NCI-H2081 treated with DMSO at 0.1 percent for 48 hours (cell line): ENCODE measurements at regions not wholly inside any gene's neighbourhood (a gene's known extent, or its start where the extent isn't known, plus 50 kb on each side); places are given as distances from the start of the nearest gene placed in this dataset.
"Not testable (repeated sequence)": the region's sequence is repeated elsewhere in the genome, so short reads cannot be mapped to it uniquely, and the experiment has no call there.

Experiments
- DNase-seq: peaks from one replicate; lab custom pipeline; 2025; lab: John Stamatoyannopoulos, UW

DNA sequence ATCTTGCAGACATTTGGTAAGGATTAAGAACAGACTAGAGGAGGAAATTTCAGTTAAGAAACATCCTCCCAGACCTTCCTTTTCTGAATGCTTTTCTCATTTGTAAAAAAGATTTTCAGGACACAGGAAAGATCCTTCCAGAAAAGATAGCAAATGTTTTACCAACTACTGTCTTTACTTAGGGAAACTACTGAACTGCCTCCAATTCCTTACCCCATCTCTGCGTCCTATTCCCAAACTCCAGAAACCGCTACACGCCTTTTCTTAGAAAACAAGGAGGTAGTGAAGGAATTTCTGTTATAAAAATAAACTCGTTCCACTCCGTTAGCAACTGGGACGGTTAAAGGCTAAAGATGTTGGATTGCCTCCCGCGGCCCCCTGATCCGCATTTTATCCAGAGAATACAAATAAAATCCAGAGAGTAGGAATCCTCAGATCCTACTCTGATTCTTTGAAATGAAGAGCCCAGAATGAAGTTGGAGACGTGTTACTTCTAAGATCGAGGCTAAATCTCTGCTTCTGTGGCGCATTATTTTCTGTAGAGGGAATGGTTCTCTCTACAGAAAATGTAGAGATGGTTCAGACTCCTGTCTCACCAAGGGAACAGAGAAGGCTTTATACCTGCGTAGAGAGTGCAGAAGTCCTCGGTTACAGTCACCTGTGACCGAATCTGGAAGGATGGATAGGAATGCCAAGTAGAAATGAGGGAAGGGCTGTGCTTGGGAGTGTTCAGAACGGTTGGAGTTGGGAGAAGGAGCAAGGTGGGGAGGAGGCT is 133.0 kb downstream of the GPX5 start:
- DNase-seq, result no peak

DNA sequence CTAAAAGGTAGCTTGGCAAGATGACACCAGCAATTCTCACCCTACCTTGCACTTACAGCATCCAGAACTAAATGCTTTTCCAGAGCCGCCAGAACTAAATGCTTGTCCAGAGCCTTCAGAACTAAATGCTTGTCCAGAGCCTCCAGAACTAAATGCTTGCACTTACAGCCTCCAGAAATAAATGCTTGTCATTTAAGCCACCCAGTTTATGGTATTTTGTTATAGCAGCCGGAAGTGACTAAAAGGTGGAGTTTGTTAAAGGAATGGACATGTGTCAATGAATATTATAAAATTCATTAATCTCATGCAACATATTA is 133.5 kb downstream of the GPX5 start:
- DNase-seq, result no peak

DNA sequence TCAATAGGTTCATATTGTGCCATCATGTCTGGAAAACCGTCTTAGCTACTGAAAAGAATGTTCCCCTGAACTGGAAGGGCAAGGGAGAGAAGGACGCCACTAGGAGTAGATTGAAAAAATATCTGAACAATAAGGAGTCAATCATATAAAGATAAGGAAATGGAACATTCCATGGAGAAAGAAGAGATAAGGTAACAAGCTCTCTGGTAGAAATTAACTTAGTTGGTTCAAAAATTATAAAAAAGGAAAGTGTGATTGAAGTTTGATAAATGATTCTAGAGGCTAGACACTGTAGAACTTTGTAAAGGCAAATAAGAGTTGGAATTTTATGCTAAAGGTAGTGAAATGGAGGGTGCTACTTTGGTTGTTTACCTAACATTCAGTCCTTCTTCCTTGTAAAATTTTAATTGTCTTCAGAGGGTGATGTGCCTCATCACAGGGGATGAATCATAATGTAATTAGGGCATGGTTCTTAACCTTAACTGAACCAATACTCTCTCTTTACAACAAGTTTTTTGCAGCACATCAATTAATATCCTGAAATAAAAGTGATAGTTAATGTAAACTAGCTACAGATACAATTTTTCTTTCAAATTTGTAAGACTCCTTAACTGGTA is 135.5 kb downstream of the GPX5 start:
- DNase-seq, result no peak

DNA sequence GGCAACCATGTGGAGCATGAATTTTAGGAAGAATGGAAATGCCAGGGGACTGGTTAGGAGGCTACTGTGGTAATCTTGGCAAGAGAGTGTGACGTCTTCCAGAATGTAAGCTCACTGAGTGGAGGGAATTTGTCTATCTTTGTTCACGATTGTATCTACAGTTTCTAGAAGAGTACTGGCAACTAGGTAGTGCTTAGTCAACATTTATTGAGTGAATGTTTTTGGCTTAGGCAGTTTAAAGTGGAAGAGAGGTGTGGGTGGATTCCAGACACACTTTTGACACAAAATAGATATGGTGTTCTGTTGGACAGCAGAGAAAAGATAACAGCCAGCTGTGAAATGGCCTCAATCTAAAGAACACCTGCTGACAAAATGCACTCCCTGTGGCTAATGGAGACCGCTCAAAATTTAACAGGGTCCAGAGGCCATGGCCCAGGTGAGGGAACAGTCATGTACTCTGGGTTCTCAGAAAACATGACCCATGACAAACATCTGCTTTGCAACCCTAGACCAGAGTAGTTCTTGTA is 139.3 kb downstream of the GPX5 start:
- no peak for DNase-seq

DNA sequence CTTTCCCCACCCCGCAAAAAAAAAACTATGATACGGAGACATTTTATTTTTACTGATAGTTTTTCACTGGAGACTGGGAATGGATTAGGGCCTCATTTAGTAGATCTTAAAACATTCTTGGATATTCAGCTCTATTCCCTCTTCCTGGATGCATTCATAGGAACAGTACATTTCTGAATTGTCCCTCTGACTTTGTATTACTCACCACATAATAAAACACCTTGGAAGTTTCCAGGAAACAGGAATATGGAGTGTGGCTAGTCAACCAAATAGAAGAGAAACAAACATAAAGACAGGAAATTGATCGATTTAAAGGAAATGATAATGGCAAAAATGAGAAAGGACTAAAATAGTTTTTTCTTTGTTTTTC is 147.7 kb downstream of the GPX5 start:
- no peak for DNase-seq

DNA sequence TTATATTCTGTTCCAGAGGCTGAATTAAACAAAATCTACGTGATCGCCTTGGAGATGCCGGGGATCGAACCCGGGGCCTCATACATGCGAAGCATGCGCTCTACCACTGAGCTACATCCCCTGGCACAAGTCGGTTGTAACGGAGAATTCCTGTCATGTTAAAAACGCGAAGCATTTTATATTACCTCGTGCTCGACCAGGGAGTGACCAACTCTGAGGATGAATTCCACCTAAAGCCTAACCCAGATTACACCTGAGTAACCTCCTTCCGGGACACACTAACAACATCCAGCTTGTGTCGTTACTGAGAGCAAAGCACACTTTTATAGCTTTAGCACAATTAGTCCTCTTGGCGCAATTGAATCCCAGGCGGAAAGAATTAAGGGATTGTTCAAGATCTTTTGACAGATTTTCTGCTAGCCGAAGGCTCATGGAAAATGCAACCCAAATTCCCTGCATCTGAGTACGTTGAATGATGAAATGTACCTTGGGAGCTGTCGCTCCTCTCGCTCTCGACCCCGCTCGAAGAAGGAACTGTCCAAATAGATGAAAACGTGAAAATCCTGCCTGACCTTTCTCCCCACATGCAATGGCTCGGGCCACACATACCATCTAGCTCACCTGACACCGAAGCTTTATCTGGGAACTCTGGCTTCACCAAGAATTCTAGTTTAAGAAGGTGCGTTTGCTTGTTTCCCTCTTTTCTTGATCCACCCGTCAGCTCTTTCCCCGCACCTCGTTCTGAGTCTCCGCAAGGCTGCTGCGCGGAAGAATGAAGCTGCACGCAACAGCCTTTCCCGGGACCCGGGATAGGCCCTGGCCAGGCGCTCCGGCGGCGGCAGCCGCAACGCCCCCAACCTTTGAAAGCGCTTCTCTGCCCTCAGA is 148.3 kb downstream of the GPX5 start:
- peak; percentile 51 for DNase-seq

DNA sequence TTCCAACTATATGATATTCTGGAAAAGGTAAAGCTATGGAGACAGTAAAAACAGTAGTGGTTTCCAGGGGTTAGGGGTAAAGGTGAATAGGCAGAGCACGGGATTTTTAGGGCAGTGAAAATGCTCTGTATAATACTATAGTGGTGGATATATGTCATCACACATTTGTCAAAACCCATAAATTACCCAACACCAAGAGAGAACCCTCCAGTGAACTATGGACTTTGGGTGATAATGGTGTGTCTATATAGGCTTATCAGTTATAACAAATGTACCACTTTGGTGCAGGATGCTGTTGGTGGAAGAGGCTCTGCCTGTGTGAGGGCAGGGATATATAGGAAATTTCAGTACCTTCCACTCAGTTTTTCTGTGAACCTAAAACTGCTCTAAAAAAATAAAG is 149.9 kb downstream of the GPX5 start:
- no peak for DNase-seq

DNA sequence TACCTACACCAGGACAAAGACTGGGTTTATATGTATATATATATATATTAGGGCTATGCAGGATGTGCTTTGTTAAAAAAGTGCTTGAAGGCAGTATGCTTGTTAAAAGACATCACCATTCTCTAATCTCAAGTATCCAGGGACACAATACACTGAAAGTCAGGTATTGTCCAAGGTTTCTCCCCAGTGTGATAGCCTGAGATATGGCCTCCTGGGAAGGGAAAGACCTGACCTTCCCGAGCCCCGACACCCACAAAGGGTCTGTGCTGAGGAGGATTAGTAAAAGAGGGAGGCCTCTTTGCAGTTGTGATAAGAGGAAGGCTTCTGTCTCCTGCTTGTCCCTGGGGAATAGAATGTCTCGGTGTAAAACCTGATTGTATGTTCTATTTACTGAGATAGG is 156.9 kb downstream of the GPX5 start:
- no peak for DNase-seq

DNA sequence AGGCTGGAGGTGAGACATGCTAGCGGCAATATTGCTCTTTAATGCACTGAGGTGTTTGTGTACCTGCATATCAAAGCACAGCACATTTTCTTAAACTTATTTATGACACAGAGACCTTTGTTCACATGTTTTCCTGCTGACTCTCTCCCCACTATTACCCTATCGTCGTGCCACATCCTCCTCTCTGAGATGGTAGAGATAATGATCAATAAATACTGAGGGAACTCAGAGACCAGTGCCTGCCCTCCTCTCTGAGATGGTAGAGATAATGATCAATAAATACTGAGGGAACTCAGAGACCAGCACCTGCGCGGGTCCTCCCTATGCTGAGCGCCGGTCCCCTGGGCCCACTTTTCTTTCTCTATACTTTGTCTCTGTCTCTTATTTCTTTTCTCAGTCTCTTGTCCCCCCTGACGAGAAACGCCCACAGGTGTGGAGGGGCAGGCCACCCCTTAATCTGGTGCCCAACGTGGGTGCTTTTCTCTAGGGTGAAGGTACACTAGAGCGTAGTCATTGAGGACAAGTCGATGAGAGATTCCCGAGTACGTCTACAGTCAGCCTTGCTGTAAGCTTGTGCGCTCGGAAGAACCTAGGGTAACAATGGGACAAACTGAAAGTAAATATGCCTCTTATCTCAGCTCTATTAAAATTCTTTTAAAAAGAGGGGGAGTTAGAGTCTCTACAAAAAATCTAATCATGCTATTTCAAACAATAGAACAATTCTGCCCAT is 157.4 kb downstream of the GPX5 start:
- DNase-seq, result not testable (repeated sequence)

DNA sequence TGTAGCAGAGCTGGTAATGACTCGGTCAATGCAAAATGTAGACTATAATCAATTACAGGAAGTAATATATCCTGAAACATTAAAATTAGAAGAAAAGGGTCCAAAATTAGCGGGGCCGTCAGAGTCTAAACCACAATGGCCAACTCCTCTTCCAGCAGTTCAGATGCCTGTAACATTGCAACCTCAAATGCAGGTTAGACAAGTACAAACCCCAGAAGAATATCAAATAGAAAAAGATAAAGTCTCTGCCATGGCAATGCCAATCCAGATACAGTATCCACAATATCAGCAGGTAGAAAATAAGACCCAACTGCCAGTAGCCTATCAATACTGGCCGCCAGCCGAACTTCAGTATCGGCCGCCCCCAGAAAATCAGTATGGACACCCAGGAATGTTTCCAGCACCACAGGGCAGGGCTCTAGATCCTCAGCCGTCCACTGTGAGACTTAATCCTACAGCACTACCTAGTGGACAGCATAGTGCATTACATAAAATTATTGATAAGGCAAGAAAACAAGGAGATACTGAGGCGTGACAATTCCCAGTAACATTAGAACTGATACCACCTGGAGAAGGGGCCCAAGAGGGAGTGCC is 158.4 kb downstream of the GPX5 start:
- no peak for DNase-seq

DNA sequence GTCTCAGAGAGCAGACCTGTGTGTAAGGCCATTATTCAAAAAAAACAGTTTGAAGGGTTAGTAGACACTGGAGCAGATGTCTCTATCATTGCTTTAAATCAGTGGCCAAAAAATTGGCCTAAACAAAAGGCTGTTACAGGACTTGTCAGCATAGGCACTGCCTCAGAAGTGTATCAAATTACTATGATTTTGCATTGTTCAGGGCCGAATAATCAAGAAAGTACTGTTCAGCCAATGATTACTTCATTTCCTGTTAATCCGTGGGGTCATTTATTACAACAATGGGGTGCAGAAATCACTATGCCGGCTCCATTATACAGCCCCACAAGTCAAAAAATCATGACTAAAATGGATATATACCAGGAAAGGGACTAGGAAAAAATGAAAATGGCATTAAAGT is 160.3 kb downstream of the GPX5 start:
- DNase-seq, result not testable (repeated sequence)

DNA sequence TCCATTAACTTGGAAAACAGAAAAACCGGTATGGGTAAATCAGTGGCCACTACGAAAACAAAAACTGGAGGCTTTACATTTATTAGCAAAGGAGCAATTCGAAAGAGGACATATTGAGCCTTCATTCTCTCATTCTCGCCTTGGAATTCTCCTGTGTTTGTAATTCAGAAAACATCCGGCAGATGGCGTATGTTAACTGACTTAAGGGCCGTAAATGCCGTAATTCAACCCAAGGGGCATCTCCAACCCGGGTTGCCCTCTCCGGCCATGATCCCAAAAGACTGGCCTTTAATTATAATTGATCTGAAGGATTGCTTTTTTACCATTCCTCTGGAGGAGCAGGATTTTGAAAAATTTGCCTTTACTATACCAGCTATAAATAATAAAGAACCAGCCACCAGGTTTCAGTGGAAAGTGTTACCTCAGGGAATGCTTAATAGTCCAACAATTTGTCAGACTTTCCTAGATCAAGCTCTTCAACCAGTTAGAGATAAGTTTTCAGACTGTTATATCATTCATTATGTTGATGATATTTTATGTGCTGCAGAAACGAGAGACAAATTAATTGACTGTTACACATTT is 160.9 kb downstream of the GPX5 start:
- not testable (repeated sequence) for DNase-seq

DNA sequence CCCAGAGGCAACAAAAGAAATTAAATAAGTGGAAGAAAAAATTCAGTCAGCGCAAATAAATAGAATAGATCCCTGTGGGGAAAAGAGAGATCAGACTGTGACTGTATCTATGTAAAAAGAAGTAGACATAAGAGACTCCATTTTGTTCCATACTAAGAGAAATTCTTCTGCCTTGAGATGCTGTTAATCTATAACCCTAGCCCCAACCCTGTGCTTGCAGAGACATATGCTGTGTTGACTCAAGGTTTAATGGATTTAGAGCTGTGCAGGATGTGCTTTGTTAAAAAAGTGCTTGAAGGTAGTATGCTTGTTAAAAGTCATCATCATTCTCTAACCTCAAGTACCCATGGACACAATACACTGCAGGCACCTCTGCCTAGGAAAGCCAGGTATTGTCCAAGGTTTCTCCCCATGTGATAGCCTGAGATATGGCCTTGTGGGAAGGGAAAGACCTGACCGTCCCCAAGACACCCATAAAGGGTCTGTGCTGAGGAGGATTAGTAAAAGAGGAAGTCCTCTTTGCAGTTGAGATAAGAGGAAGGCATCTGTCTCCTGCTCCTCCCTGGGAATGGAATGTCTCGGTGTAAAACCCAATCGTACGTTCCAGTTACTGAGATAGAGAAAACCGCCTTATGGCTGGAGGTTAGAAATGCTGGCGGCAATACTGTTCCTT is 161.8 kb downstream of the GPX5 start:
- DNase-seq, result not testable (repeated sequence)

DNA sequence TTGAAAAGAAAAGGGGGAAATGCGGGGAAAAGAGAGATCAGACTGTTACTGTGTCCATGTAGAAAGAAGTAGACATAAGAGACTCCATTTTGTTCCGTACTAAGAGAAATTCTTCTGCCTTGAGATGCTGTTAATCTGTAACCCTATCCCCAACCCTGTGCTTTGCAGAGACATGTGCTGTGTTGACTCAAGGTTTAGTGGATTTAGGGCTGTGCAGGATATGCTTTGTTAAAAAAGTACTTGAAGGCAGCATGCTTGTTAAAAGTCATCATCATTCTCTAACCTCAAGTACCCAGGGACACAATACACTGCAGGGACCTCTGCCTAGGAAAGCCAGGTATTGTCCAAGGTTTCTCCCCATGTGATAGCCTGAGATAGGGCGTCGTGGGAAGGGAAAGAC is 166.3 kb downstream of the GPX5 start:
- DNase-seq, result not testable (repeated sequence)

DNA sequence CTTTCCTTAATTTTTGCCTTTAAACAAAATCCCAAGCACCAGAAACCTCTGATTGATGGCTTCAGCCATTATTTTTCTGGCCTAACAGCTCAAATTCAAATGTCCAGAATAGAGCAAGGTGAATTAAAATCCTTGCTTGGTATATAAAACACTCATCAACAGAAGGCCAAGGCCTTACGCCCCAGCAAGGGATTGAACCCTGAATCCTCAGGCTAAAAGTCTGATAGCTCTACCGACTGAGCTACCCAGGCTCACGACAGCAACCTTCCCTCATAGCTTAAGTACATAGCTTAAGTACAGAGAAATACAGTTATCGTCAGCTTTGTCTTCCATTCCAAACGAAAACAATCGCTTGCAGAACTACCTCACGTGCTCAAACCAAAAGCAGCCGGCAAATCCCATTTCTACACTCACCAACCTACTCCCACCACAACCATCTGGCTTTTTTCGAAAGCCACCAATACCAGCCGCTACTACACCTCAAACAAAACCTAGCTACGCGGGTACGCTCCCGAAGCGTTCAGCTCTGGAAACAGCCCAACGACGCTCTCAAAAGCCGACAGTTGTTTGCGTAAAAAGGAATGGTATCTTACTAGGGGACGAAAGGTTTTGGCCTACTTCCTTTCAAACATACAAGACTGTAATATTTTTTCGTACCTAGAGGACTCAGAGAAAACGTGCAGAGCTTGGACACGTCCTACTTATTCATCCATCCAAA is 167.5 kb downstream of the GPX5 start:
- DNase-seq, result no peak

DNA sequence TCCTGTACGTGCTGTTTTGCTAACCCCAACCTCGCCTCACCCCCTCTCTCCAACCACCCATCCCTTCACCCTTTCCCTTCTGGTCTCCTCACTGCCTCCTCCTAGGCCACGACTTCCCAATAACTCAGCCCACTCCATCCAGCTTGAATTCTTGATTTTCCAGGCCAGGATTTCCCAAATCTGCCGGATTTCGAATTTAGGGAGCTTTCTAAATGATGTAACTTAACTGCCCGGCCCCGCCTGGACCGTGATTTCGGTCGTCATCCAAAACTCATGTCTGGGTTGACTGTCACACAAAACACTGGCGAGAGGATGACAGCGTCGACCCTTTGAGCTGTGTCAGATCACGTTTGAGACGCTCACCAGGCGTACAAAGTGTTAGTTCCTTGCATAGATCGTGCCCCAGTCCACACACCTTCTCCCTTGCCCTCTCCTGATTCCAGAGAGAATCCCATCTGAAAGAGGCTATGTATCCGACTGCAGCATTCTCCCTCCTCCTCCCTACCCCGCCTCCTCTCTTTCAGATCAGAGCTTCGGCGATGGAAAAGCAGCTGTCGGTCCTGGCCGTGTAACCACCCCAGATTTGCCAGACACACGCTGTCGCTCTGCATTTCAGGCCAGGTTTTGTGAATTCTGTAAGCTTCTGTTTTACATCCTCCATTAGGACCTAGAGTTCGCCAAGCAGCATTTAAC is 168.2 kb downstream of the GPX5 start:
- no peak for DNase-seq

DNA sequence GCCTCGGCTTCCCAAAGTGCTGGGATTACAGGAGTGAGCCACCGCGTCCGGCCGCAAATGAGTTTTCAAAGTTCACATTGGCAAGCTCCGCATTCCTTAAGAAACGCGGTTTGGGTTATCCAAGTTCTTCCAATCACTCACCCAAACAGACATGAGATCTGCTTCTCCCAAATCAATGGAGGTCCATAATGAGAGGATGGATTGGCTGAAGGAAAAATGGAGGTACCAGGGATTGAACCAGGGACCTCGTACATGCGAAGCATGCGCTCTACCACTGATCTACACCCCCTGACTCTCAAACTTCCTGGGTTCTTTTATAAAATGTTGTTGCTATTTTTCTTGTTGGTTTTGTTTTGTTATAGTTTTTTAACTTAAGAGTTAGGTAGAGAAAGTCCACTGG is 170.0 kb downstream of the GPX5 start:
- no peak for DNase-seq

DNA sequence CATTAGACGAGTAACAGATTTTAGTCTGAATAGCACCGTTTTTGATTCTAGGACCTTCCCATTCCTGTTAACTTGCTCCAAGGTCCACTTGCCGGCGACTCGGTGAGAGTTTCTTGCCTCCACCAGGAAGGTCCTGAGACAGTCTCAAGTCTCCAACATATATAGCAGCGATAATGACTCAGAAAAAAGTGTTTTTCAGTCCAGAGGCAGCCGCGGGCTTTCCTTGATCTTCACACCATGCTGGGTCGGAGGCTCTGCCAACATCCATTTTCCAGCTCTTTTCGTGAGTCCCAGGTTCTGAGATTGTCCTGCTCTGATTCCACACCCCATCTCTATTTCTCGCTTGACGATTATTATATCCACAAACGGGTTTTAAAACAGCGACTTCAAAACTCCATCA is 170.5 kb downstream of the GPX5 start:
- no peak for DNase-seq

DNA sequence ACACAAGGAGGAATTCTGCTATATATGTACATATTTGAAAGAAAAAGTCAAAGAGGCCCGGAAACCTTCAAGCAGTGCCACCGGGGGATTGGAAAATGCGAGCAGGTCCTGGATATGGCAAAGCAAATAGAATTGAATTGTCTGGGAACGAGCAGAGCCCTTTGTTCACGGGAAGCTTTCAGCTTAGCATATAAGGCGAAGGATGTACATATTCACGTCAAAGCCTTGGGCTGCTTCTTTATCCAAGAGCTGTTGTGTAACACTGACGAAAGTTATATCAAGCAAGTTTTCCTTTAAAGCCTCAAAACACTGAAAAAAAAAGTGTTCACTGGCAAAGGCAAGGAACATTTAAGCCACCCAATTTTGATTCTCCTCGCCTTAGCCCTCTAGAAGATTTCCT is 171.0 kb downstream of the GPX5 start:
- no peak for DNase-seq
